ENCODE measurements at regions not wholly inside any gene's neighbourhood (a gene's known extent, or its start where the extent isn't known, plus 50 kb on each side); places are given as distances from the start of the nearest gene placed in this dataset.

DNA sequence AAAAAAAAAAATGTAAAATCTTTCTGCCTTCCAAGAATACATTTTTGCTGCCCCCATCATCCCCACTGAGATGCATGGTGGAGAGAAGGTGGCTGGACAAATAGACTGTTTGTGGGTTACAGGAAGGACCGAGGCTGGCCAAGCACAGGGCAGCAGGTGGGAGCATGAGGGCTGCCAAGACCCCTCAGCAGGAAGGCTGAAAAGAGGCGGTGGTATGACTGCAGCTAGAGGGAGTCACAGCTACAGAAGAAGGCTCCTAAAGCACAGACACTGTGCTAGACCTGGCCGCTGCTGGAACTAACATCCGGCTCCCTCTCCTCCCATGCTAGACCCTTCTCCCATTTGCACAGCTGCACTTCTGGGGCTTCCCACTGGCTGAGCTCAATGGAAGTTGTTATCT is 289.6 kb downstream of the TCERG1L start:
- TF ChIP-seq EZH2 (IDR thresholded peaks at IDR 0.05; ENCODE audit: low read depth, unreplicated experiment) (no peak), CTCF (conservative IDR thresholded peaks at IDR 0.05; ENCODE audit: low read depth in 2 of 2) (peak in 1 of 2 experiments; percentile 26; a peak in 1 of 4 replicates), CREB1 (CRISPR knock-in tag; IDR thresholded peaks at IDR 0.05; ENCODE audit: low read depth) (no peak), EZH2phosphoT487 (IDR thresholded peaks at IDR 0.05; ENCODE audit: unreplicated experiment) (no peak), ZNF114 (CRISPR knock-in tag; IDR thresholded peaks at IDR 0.05) (no peak), POLR2AphosphoS5 (IDR thresholded peaks at IDR 0.05; ENCODE audit: low read depth) (no peak), ZNF331 (CRISPR knock-in tag; IDR thresholded peaks at IDR 0.05; ENCODE audit: low read depth) (no peak), JUNB (IDR thresholded peaks at IDR 0.05; ENCODE audit: unreplicated experiment) (no peak), STAT1 (IDR thresholded peaks at IDR 0.05; ENCODE audit: unreplicated experiment) (no peak), NANOG (IDR thresholded peaks at IDR 0.05; ENCODE audit: borderline replicate concordance) (no peak), ZNF462 (CRISPR knock-in tag; IDR thresholded peaks at IDR 0.05) (no peak)
- TF ChIP-seq, protein P1, sequence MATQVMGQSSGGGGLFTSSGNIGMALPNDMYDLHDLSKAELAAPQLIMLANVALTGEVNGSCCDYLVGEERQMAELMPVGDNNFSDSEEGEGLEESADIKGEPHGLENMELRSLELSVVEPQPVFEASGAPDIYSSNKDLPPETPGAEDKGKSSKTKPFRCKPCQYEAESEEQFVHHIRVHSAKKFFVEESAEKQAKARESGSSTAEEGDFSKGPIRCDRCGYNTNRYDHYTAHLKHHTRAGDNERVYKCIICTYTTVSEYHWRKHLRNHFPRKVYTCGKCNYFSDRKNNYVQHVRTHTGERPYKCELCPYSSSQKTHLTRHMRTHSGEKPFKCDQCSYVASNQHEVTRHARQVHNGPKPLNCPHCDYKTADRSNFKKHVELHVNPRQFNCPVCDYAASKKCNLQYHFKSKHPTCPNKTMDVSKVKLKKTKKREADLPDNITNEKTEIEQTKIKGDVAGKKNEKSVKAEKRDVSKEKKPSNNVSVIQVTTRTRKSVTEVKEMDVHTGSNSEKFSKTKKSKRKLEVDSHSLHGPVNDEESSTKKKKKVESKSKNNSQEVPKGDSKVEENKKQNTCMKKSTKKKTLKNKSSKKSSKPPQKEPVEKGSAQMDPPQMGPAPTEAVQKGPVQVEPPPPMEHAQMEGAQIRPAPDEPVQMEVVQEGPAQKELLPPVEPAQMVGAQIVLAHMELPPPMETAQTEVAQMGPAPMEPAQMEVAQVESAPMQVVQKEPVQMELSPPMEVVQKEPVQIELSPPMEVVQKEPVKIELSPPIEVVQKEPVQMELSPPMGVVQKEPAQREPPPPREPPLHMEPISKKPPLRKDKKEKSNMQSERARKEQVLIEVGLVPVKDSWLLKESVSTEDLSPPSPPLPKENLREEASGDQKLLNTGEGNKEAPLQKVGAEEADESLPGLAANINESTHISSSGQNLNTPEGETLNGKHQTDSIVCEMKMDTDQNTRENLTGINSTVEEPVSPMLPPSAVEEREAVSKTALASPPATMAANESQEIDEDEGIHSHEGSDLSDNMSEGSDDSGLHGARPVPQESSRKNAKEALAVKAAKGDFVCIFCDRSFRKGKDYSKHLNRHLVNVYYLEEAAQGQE (IDR thresholded peaks at IDR 0.05; ENCODE audit: unreplicated experiment): no peak
- TF ChIP-seq, protein P2, sequence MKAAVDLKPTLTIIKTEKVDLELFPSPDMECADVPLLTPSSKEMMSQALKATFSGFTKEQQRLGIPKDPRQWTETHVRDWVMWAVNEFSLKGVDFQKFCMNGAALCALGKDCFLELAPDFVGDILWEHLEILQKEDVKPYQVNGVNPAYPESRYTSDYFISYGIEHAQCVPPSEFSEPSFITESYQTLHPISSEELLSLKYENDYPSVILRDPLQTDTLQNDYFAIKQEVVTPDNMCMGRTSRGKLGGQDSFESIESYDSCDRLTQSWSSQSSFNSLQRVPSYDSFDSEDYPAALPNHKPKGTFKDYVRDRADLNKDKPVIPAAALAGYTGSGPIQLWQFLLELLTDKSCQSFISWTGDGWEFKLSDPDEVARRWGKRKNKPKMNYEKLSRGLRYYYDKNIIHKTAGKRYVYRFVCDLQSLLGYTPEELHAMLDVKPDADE (IDR thresholded peaks at IDR 0.05): no peak

Measured in GM23338 (cell line).